ENCODE measurements at regions not wholly inside any gene's neighbourhood (a gene's known extent, or its start where the extent isn't known, plus 50 kb on each side); places are given as distances from the start of the nearest gene placed in this dataset.

DNA sequence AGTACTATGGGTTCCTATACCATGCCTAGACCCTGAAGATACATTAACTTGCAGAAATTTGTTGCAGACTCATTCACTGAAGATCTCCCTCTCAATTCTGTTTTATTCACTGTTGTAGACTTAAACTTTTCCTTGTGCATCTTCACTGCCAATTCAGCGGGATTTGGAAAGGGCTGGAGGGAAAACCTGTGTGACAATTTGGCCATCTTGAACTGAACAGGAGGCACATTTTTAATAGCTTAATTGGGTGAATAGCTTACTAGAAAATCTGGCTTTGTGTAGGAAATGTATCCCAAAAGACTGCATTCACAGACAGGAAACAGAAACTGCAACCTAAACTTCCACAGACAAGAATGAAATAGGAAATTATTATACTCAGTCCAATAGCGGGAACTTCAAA, 512.3 kb downstream of the XIRP2 start:
- ATAC-seq (ENCODE audit: low read depth): no peak

GRCh38 chr2:167398873-167399272, 510.6 kb downstream of the XIRP2 start:
- no peaks in the 10 kb centered on the region for H3K36me3 Mint-ChIP-seq
- POLR2A ChIA-PET: no interaction called here
- H3K9me3 Mint-ChIP-seq: no peaks in the 10 kb centered on the region
- no peak overlapping the region for H3K4me3 Mint-ChIP-seq
- ATAC-seq (ENCODE audit: low read depth) (no peak), DNase-seq (no peak)
- no peaks in the 10 kb centered on the region for H3K4me1 Mint-ChIP-seq
- H3K27ac Mint-ChIP-seq: no peak overlapping the region
- H3K27me3 Mint-ChIP-seq: no peaks in the 10 kb centered on the region

More for the DNA sequence above, 512.3 kb downstream of the XIRP2 start:
- Mint-ChIP-seq H3K27ac (no peak overlapping the region), H3K36me3 (no peaks in the 10 kb centered on the region), H3K9me3 (no peaks in the 10 kb centered on the region), H3K4me1 (no peaks in the 10 kb centered on the region), H3K4me3 (no peak overlapping the region), H3K27me3 (no peaks in the 10 kb centered on the region)
- POLR2A ChIA-PET: no interaction called here
- DNase-seq: no peak

- no peaks in the 10 kb centered on the region for H3K36me3 Mint-ChIP-seq
- DNase-seq: no peak
- no peaks in the 10 kb centered on the region for H3K27me3 Mint-ChIP-seq
- no peak overlapping the region for H3K27ac Mint-ChIP-seq
- no peak overlapping the region for H3K4me3 Mint-ChIP-seq
- H3K4me1 Mint-ChIP-seq: no peaks in the 10 kb centered on the region
- ATAC-seq (ENCODE audit: low read depth): no peak
- POLR2A ChIA-PET: no interaction called here
- H3K9me3 Mint-ChIP-seq: no peaks in the 10 kb centered on the region
Observed at GRCh38 chr2:167388901-167389300, 500.6 kb downstream of the XIRP2 start.

- Mint-ChIP-seq H3K4me1 (no peaks in the 10 kb centered on the region), H3K9me3 (no peaks in the 10 kb centered on the region), H3K27me3 (no peaks in the 10 kb centered on the region), H3K27ac (no peak overlapping the region), H3K4me3 (no peak overlapping the region), H3K36me3 (no peaks in the 10 kb centered on the region)
- ATAC-seq (ENCODE audit: low read depth) (no peak), DNase-seq (no peak)
- POLR2A ChIA-PET: no interaction called here
Observed at GRCh38 chr2:167388497-167388896, 500.2 kb downstream of the XIRP2 start.

DNA sequence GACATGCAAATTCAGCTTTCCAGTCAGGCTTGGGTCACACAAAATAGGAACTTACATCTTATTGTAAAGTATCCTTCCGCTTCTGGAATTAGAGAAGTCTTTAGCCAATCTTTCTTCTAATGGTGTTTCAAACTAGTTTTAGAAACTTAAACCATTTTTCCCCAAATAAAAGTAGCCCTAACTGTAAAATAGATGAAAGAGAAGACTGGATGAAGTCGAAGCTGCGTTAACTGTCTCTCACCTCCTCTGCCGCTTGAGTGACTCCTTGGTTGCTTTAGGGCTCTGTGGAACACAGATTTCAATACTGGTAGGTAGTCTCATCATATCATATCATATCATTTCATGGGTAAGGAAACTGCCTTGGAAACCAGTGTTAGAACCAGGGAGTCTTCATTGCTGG, 498.4 kb downstream of the XIRP2 start:
- no peaks in the 10 kb centered on the region for H3K36me3 Mint-ChIP-seq
- DNase-seq (no peak), ATAC-seq (ENCODE audit: low read depth) (no peak)
- no peaks in the 10 kb centered on the region for H3K27me3 Mint-ChIP-seq
- POLR2A ChIA-PET: no interaction called here
- no peaks in the 10 kb centered on the region for H3K9me3 Mint-ChIP-seq
- no peaks in the 10 kb centered on the region for H3K4me1 Mint-ChIP-seq
- no peak overlapping the region for H3K27ac Mint-ChIP-seq
- H3K4me3 Mint-ChIP-seq: no peak overlapping the region

GRCh38 chr2:167383610-167384194, 495.4 kb downstream of the XIRP2 start:
- Mint-ChIP-seq H3K27ac (no peak overlapping the region), H3K36me3 (no peaks in the 10 kb centered on the region), H3K4me3 (no peak overlapping the region), H3K27me3 (no peaks in the 10 kb centered on the region), H3K9me3 (no peaks in the 10 kb centered on the region), H3K4me1 (no peaks in the 10 kb centered on the region)
- POLR2A ChIA-PET: no interaction called here
- DNase-seq: no peak
- ATAC-seq (ENCODE audit: low read depth): no peak

- Mint-ChIP-seq H3K27me3 (no peaks in the 10 kb centered on the region), H3K27ac (no peak overlapping the region), H3K4me3 (no peak overlapping the region), H3K4me1 (no peaks in the 10 kb centered on the region), H3K36me3 (no peaks in the 10 kb centered on the region), H3K9me3 (no peaks in the 10 kb centered on the region)
- no peak for DNase-seq
- ATAC-seq (ENCODE audit: low read depth): no peak
- POLR2A ChIA-PET: no interaction called here
Observed at GRCh38 chr2:167381349-167381748, 493.1 kb downstream of the XIRP2 start.

GRCh38 chr2:167380555-167380954, 492.3 kb downstream of the XIRP2 start:
- DNase-seq (no peak), ATAC-seq (ENCODE audit: low read depth) (no peak)
- Mint-ChIP-seq H3K4me1 (no peaks in the 10 kb centered on the region), H3K27me3 (no peaks in the 10 kb centered on the region), H3K9me3 (no peaks in the 10 kb centered on the region), H3K27ac (no peak overlapping the region), H3K36me3 (no peaks in the 10 kb centered on the region), H3K4me3 (no peak overlapping the region)
- POLR2A ChIA-PET: no interaction called here

DNA sequence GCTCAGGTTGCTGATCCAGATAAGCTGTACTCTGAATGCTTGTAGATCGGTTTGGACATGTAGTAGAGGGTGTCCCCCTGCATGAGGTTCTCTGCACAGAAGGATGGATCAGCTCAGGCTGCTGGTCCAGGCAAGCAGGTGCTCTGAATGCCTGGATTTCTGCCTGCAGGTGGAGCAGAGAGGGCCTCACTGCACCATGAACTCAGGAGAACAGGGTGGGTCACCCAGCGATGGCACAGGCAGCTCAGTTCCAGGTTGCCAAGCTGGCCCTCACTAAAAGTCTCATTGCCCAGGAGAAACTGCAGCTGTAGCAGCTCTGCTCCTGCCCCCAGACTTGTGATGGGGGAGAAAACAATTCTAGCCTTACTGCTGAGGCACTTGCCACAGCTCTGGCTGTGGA, 491.8 kb downstream of the XIRP2 start:
- no peaks in the 10 kb centered on the region for H3K9me3 Mint-ChIP-seq
- DNase-seq (no peak), ATAC-seq (ENCODE audit: low read depth) (no peak)
- POLR2A ChIA-PET: no interaction called here
- no peaks in the 10 kb centered on the region for H3K36me3 Mint-ChIP-seq
- H3K27ac Mint-ChIP-seq: no peak overlapping the region
- H3K27me3 Mint-ChIP-seq: no peaks in the 10 kb centered on the region
- no peak overlapping the region for H3K4me3 Mint-ChIP-seq
- no peaks in the 10 kb centered on the region for H3K4me1 Mint-ChIP-seq

DNA sequence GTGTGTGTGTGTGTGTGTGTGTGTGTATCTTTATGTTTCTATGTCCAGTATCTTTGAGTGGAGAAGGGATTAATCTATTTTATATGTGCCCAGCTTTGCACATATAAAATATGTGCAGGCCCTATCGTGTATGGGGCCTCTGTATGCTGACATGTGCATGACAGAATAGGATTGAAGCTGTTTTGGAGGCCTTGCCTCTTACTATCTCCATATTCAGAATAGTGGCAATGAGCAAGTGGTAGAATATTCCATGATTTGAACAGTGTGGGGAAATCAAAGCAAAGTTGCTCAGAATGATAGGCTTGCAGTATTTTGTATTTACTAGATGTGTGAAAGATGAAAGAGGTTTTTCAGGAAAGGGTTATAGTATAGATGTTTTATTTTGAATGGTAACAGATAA, 480.8 kb downstream of the XIRP2 start:
- H3K4me1 Mint-ChIP-seq: no peaks in the 10 kb centered on the region
- H3K27me3 Mint-ChIP-seq: no peaks in the 10 kb centered on the region
- no peak overlapping the region for H3K27ac Mint-ChIP-seq
- POLR2A ChIA-PET: no interaction called here
- peaks cover 3% of the 10 kb centered on the region for H3K9me3 Mint-ChIP-seq
- H3K4me3 Mint-ChIP-seq: no peak overlapping the region
- H3K36me3 Mint-ChIP-seq: no peaks in the 10 kb centered on the region
- no peak for DNase-seq
- ATAC-seq (ENCODE audit: low read depth): no peak

- Mint-ChIP-seq H3K36me3 (no peaks in the 10 kb centered on the region), H3K4me1 (no peaks in the 10 kb centered on the region), H3K4me3 (no peak overlapping the region), H3K27ac (no peak overlapping the region), H3K27me3 (no peaks in the 10 kb centered on the region), H3K9me3 (peaks cover 3% of the 10 kb centered on the region)
- POLR2A ChIA-PET: no interaction called here
- ATAC-seq (ENCODE audit: low read depth) (no peak), DNase-seq (no peak)
Observed at GRCh38 chr2:167368371-167368770, 480.1 kb downstream of the XIRP2 start.

- H3K27ac Mint-ChIP-seq: no peak overlapping the region
- no peak for ATAC-seq (ENCODE audit: low read depth)
- no peaks in the 10 kb centered on the region for H3K4me1 Mint-ChIP-seq
- no peak for DNase-seq
- no peak overlapping the region for H3K4me3 Mint-ChIP-seq
- POLR2A ChIA-PET: no interaction called here
- H3K27me3 Mint-ChIP-seq: no peaks in the 10 kb centered on the region
- H3K9me3 Mint-ChIP-seq: peaks cover 3% of the 10 kb centered on the region
- no peaks in the 10 kb centered on the region for H3K36me3 Mint-ChIP-seq
Observed at GRCh38 chr2:167365216-167365615, 476.9 kb downstream of the XIRP2 start.

DNA sequence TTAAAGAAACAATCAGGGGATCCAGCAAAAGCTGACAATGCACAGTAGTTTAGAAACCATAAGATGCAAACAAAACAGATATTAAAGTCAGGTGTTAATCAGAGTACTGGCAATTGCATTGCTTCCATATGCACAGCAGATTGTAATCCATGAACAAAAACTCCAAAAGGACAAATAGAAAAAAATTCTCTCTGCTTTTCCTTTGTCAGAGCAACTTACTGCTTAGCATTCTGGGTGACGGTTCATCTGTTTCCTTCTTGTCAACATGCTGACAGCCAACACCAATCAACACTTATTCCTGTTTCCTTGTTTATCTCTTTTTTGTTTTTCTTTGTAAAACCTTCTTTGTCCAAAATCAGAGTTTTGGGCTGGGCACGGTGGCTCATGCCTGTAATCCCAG, 473.1 kb downstream of the XIRP2 start:
- Mint-ChIP-seq H3K4me1 (no peaks in the 10 kb centered on the region), H3K4me3 (no peak overlapping the region), H3K27me3 (no peaks in the 10 kb centered on the region), H3K9me3 (peaks cover 3% of the 10 kb centered on the region), H3K27ac (no peak overlapping the region), H3K36me3 (no peaks in the 10 kb centered on the region)
- DNase-seq (no peak), ATAC-seq (ENCODE audit: low read depth) (no peak)
- POLR2A ChIA-PET: no interaction called here

DNA sequence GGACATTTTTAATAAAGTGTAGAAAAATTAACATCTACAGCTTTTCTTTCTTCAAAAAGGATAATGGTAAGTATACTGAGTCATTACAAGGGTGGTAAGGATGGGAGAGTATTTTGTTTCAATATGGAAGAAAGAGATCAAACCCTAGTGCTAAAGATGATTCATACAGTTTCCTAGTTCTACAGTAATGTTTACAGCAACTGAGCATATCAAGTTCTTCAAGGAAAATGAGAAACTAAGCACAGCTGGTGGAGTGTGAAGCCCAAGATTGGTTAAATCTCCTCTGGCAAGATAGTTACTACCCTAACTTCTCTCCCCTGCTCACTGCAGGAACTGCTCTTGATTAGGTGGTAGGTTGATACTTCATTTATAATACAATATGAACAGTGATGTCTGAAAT, 467.5 kb downstream of the XIRP2 start:
- no peak overlapping the region for H3K4me3 Mint-ChIP-seq
- no peak overlapping the region for H3K27ac Mint-ChIP-seq
- DNase-seq (no peak), ATAC-seq (ENCODE audit: low read depth) (no peak)
- POLR2A ChIA-PET: no interaction called here
- H3K27me3 Mint-ChIP-seq: no peaks in the 10 kb centered on the region
- H3K4me1 Mint-ChIP-seq: no peaks in the 10 kb centered on the region
- H3K36me3 Mint-ChIP-seq: no peaks in the 10 kb centered on the region
- H3K9me3 Mint-ChIP-seq: no peaks in the 10 kb centered on the region

GRCh38 chr2:167353605-167354280, 465.5 kb downstream of the XIRP2 start:
- POLR2A ChIA-PET: no interaction called here
- H3K4me3 Mint-ChIP-seq: no peak overlapping the region
- H3K9me3 Mint-ChIP-seq: no peaks in the 10 kb centered on the region
- no peak for DNase-seq
- no peak for ATAC-seq (ENCODE audit: low read depth)
- no peak overlapping the region for H3K27ac Mint-ChIP-seq
- H3K27me3 Mint-ChIP-seq: no peaks in the 10 kb centered on the region
- H3K4me1 Mint-ChIP-seq: no peaks in the 10 kb centered on the region
- no peaks in the 10 kb centered on the region for H3K36me3 Mint-ChIP-seq
